ENCODE measurements at regions not wholly inside any gene's neighbourhood (a gene's known extent, or its start where the extent isn't known, plus 50 kb on each side); places are given as distances from the start of the nearest gene placed in this dataset.

- TF ChIP-seq, protein P1, sequence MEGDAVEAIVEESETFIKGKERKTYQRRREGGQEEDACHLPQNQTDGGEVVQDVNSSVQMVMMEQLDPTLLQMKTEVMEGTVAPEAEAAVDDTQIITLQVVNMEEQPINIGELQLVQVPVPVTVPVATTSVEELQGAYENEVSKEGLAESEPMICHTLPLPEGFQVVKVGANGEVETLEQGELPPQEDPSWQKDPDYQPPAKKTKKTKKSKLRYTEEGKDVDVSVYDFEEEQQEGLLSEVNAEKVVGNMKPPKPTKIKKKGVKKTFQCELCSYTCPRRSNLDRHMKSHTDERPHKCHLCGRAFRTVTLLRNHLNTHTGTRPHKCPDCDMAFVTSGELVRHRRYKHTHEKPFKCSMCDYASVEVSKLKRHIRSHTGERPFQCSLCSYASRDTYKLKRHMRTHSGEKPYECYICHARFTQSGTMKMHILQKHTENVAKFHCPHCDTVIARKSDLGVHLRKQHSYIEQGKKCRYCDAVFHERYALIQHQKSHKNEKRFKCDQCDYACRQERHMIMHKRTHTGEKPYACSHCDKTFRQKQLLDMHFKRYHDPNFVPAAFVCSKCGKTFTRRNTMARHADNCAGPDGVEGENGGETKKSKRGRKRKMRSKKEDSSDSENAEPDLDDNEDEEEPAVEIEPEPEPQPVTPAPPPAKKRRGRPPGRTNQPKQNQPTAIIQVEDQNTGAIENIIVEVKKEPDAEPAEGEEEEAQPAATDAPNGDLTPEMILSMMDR (IDR thresholded peaks at IDR 0.05) = no peak
- no peak for TF ChIP-seq POLR2A (IDR thresholded peaks at IDR 0.05)
Observed at GRCh38 chr9:23914431-23915003, 88.5 kb upstream of the ELAVL2 start.

Measured in esophagus squamous epithelium (tissue), 4 donors.